ENCODE measurements at regions not wholly inside any gene's neighbourhood (a gene's known extent, or its start where the extent isn't known, plus 50 kb on each side); places are given as distances from the start of the nearest gene placed in this dataset.

DNA sequence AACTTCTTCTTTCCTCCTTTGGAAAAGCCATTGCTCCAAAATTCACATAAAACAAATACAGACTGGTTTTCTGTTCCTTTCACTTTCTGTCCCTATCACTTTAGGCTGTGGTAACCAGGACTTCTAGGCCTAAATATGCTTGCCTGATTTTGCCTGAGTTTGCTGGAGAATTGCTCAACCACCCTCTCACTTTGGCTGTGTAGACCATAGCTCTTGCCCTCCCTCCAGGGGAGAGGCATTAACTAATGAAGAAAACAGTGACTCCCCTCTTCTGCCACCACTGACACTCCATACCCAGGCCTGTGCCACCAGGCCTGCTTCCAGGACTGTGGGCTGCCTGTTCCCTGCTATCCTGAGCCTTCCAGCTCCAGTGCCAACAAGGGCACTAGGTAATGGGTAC is 163.5 kb downstream of the TOMM20 start:
- no peak for TF ChIP-seq ELK4 (IDR thresholded peaks at IDR 0.05; ENCODE audit: borderline replicate concordance, low read depth, low read length)
- no peak for TF ChIP-seq CTCF (tag by site-specific recombination; IDR thresholded peaks at IDR 0.05)
- TF ChIP-seq ZNF274 (IDR thresholded peaks at IDR 0.05; ENCODE audit: low read length), result no peak
- TF ChIP-seq ZNF274 (tag by site-specific recombination; IDR thresholded peaks at IDR 0.05; ENCODE audit: borderline replicate concordance), result no peak
- TF ChIP-seq, protein P1, sequence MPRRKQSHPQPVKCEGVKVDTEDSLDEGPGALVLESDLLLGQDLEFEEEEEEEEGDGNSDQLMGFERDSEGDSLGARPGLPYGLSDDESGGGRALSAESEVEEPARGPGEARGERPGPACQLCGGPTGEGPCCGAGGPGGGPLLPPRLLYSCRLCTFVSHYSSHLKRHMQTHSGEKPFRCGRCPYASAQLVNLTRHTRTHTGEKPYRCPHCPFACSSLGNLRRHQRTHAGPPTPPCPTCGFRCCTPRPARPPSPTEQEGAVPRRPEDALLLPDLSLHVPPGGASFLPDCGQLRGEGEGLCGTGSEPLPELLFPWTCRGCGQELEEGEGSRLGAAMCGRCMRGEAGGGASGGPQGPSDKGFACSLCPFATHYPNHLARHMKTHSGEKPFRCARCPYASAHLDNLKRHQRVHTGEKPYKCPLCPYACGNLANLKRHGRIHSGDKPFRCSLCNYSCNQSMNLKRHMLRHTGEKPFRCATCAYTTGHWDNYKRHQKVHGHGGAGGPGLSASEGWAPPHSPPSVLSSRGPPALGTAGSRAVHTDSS (tag by site-specific recombination; IDR thresholded peaks at IDR 0.05), result no peak

Data from HEK293 (cell line).